PC-3 (cell line): ENCODE measurements at regions not wholly inside any gene's neighbourhood (a gene's known extent, or its start where the extent isn't known, plus 50 kb on each side); places are given as distances from the start of the nearest gene placed in this dataset.

ENCODE experiments used
- EZH2 ChIP-seq: fragments of 300-600 bp; sonication (generic); IDR thresholded peaks from one replicate; pipeline ENCODE4 v1.6.1; 2017; ENCODE audit warnings: antibody characterized with exemption, mild to moderate bottlenecking, low read length; ENCODE audit not compliant: unreplicated experiment
- EZH2phosphoT487 ChIP-seq: fragments of 300-600 bp; sonication (generic); IDR thresholded peaks from 2 replicates; pipeline ENCODE4 v1.6.1; 2018; ENCODE audit warnings: mild to moderate bottlenecking, antibody characterized with exemption, low read length, borderline replicate concordance
- TF ChIP-seq, protein P1 (sequence below): fragments of 300-600 bp; sonication (generic); conservative IDR thresholded peaks from 2 replicates; pipeline ENCODE4 v1.5.1; 2017; ENCODE audit warnings: antibody characterized with exemption, low read depth, mild to moderate bottlenecking, low read length

DNA sequence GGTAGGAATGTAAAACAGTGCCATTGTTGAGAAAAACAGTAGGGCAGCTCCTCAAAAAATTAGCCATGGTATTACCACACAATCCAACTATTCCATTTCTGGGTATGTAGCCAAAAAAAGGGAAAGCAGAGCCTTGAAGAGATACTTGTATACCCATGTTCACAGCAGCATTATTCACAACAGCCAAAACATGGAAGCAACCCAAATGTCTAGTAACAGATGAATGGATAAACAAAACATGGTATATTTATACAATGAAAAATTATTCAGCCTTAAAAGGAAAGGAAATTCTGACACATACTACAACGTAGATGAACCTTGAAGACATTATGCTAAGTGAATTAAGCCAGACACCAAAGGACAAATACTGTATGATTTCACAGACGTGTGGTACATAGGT, 67.6 kb upstream of the GNG2 start:
- TF ChIP-seq, protein P1, sequence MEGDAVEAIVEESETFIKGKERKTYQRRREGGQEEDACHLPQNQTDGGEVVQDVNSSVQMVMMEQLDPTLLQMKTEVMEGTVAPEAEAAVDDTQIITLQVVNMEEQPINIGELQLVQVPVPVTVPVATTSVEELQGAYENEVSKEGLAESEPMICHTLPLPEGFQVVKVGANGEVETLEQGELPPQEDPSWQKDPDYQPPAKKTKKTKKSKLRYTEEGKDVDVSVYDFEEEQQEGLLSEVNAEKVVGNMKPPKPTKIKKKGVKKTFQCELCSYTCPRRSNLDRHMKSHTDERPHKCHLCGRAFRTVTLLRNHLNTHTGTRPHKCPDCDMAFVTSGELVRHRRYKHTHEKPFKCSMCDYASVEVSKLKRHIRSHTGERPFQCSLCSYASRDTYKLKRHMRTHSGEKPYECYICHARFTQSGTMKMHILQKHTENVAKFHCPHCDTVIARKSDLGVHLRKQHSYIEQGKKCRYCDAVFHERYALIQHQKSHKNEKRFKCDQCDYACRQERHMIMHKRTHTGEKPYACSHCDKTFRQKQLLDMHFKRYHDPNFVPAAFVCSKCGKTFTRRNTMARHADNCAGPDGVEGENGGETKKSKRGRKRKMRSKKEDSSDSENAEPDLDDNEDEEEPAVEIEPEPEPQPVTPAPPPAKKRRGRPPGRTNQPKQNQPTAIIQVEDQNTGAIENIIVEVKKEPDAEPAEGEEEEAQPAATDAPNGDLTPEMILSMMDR, result no peak
- TF ChIP-seq EZH2 (no peak), EZH2phosphoT487 (no peak)
